C4-2B (cell line): ENCODE measurements at regions not wholly inside any gene's neighbourhood (a gene's known extent, or its start where the extent isn't known, plus 50 kb on each side); places are given as distances from the start of the nearest gene placed in this dataset.

ENCODE experiments used
- CTCF ChIP-seq: fragments of 450-650 bp; conservative IDR thresholded peaks from 2 replicates; pipeline ENCODE4 v1.5.1; 2017; ENCODE audit warnings: mild to moderate bottlenecking
- ZFX ChIP-seq: fragments of 450-650 bp; IDR thresholded peaks from 2 replicates; pipeline ENCODE4 v1.6.1; 2017

GRCh38 chr2:16972276-16972675 lies 306.6 kb upstream of the CYRIA start:
- no peak for TF ChIP-seq CTCF
- no peak for TF ChIP-seq ZFX
